ENCODE measurements at regions not wholly inside any gene's neighbourhood (a gene's known extent, or its start where the extent isn't known, plus 50 kb on each side); places are given as distances from the start of the nearest gene placed in this dataset.

- H3K9me3 ChIP-seq (ENCODE audit: control insufficient read depth in 5 of 5, low read length in 5 of 5) = no peaks in the 10 kb centered on the region
- H3K27ac ChIP-seq (ENCODE audit: low read depth, low read length) = no peak overlapping the region
- H3K9ac ChIP-seq (ENCODE audit: low read length in 5 of 5) = no peak overlapping the region
- no peaks in the 10 kb centered on the region for H3K27me3 ChIP-seq (ENCODE audit: control insufficient read depth in 5 of 5, insufficient read depth in 4 of 5, low read length in 5 of 5)
- no peaks in the 10 kb centered on the region for H3K36me3 ChIP-seq (ENCODE audit: control insufficient read depth in 5 of 5, insufficient read depth in 5 of 5, low read length in 5 of 5)
- H3K4me1 ChIP-seq (ENCODE audit: control insufficient read depth in 5 of 5, insufficient read depth in 5 of 5, low read length in 5 of 5) = no peaks in the 10 kb centered on the region
- no peak overlapping the region for H3K4me3 ChIP-seq (ENCODE audit: low read depth in 1 of 5, low read length in 5 of 5)
Observed at GRCh38 chr4:14644580-14645282, 357.6 kb upstream of the CPEB2 start.

GRCh38 chr4:14646831-14647230 is 355.4 kb upstream of the CPEB2 start:
- no peak overlapping the region for H3K27ac ChIP-seq (ENCODE audit: low read depth, low read length)
- no peaks in the 10 kb centered on the region for H3K4me1 ChIP-seq (ENCODE audit: control insufficient read depth in 5 of 5, insufficient read depth in 5 of 5, low read length in 5 of 5)
- no peaks in the 10 kb centered on the region for H3K9me3 ChIP-seq (ENCODE audit: control insufficient read depth in 5 of 5, low read length in 5 of 5)
- H3K36me3 ChIP-seq (ENCODE audit: control insufficient read depth in 5 of 5, insufficient read depth in 5 of 5, low read length in 5 of 5) = no peaks in the 10 kb centered on the region
- no peak overlapping the region for H3K4me3 ChIP-seq (ENCODE audit: low read depth in 1 of 5, low read length in 5 of 5)
- H3K9ac ChIP-seq (ENCODE audit: low read length in 5 of 5) = no peak overlapping the region
- H3K27me3 ChIP-seq (ENCODE audit: control insufficient read depth in 5 of 5, insufficient read depth in 4 of 5, low read length in 5 of 5) = no peaks in the 10 kb centered on the region

- H3K27me3 ChIP-seq (ENCODE audit: control insufficient read depth in 5 of 5, insufficient read depth in 4 of 5, low read length in 5 of 5) = no peaks in the 10 kb centered on the region
- no peak overlapping the region for H3K9ac ChIP-seq (ENCODE audit: low read length in 5 of 5)
- no peak overlapping the region for H3K27ac ChIP-seq (ENCODE audit: low read depth, low read length)
Observed at GRCh38 chr4:14650127-14650526, 352.2 kb upstream of the CPEB2 start.

GRCh38 chr4:14652522-14652921 is 349.8 kb upstream of the CPEB2 start:
- no peaks in the 10 kb centered on the region for H3K4me1 ChIP-seq (ENCODE audit: control insufficient read depth in 5 of 5, insufficient read depth in 5 of 5, low read length in 5 of 5)
- H3K9ac ChIP-seq (ENCODE audit: low read length in 5 of 5) = no peak overlapping the region
- H3K9me3 ChIP-seq (ENCODE audit: control insufficient read depth in 5 of 5, low read length in 5 of 5) = peaks cover 0 to 7% (median 0%) of the 10 kb centered on the region in 5 donors
- no peaks in the 10 kb centered on the region for H3K27me3 ChIP-seq (ENCODE audit: control insufficient read depth in 5 of 5, insufficient read depth in 4 of 5, low read length in 5 of 5)
- no peak overlapping the region for H3K4me3 ChIP-seq (ENCODE audit: low read depth in 1 of 5, low read length in 5 of 5)
- no peaks in the 10 kb centered on the region for H3K36me3 ChIP-seq (ENCODE audit: control insufficient read depth in 5 of 5, insufficient read depth in 5 of 5, low read length in 5 of 5)
- H3K27ac ChIP-seq (ENCODE audit: low read depth, low read length) = no peak overlapping the region

More at GRCh38 chr4:14650127-14650526, 352.2 kb upstream of the CPEB2 start:
- no peak overlapping the region for H3K4me3 ChIP-seq (ENCODE audit: low read depth in 1 of 5, low read length in 5 of 5)
- no peaks in the 10 kb centered on the region for H3K4me1 ChIP-seq (ENCODE audit: control insufficient read depth in 5 of 5, insufficient read depth in 5 of 5, low read length in 5 of 5)
- H3K36me3 ChIP-seq (ENCODE audit: control insufficient read depth in 5 of 5, insufficient read depth in 5 of 5, low read length in 5 of 5) = no peaks in the 10 kb centered on the region
- H3K9me3 ChIP-seq (ENCODE audit: control insufficient read depth in 5 of 5, low read length in 5 of 5) = peaks cover 0 to 7% (median 0%) of the 10 kb centered on the region in 5 donors

- Histone ChIP-seq H3K27ac (ENCODE audit: low read depth, low read length) (no peak overlapping the region), H3K36me3 (ENCODE audit: control insufficient read depth in 5 of 5, insufficient read depth in 5 of 5, low read length in 5 of 5) (no peaks in the 10 kb centered on the region), H3K9ac (ENCODE audit: low read length in 5 of 5) (no peak overlapping the region), H3K4me3 (ENCODE audit: low read depth in 1 of 5, low read length in 5 of 5) (no peak overlapping the region), H3K4me1 (ENCODE audit: control insufficient read depth in 5 of 5, insufficient read depth in 5 of 5, low read length in 5 of 5) (no peaks in the 10 kb centered on the region), H3K27me3 (ENCODE audit: control insufficient read depth in 5 of 5, insufficient read depth in 4 of 5, low read length in 5 of 5) (no peaks in the 10 kb centered on the region), H3K9me3 (ENCODE audit: control insufficient read depth in 5 of 5, low read length in 5 of 5) (peaks cover 0 to 7% (median 0%) of the 10 kb centered on the region in 5 donors)
Observed at GRCh38 chr4:14653338-14653737, 348.9 kb upstream of the CPEB2 start.

- Histone ChIP-seq H3K27me3 (ENCODE audit: control insufficient read depth in 5 of 5, insufficient read depth in 4 of 5, low read length in 5 of 5) (no peaks in the 10 kb centered on the region), H3K9ac (ENCODE audit: low read length in 5 of 5) (no peak overlapping the region), H3K4me1 (ENCODE audit: control insufficient read depth in 5 of 5, insufficient read depth in 5 of 5, low read length in 5 of 5) (no peaks in the 10 kb centered on the region), H3K4me3 (ENCODE audit: low read depth in 1 of 5, low read length in 5 of 5) (no peak overlapping the region), H3K9me3 (ENCODE audit: control insufficient read depth in 5 of 5, low read length in 5 of 5) (peaks cover 0 to 3% (median 0%) of the 10 kb centered on the region in 5 donors), H3K36me3 (ENCODE audit: control insufficient read depth in 5 of 5, insufficient read depth in 5 of 5, low read length in 5 of 5) (no peaks in the 10 kb centered on the region), H3K27ac (ENCODE audit: low read depth, low read length) (no peak overlapping the region)
Observed at GRCh38 chr4:14659286-14659685, 343.0 kb upstream of the CPEB2 start.

GRCh38 chr4:14667624-14668151 is 334.6 kb upstream of the CPEB2 start:
- H3K4me3 ChIP-seq (ENCODE audit: low read depth in 1 of 5, low read length in 5 of 5) = no peak overlapping the region
- H3K9me3 ChIP-seq (ENCODE audit: control insufficient read depth in 5 of 5, low read length in 5 of 5) = peaks cover 0 to 11% (median 2%) of the 10 kb centered on the region in 5 donors
- no peaks in the 10 kb centered on the region for H3K27me3 ChIP-seq (ENCODE audit: control insufficient read depth in 5 of 5, insufficient read depth in 4 of 5, low read length in 5 of 5)
- H3K27ac ChIP-seq (ENCODE audit: low read depth, low read length) = no peak overlapping the region
- no peaks in the 10 kb centered on the region for H3K4me1 ChIP-seq (ENCODE audit: control insufficient read depth in 5 of 5, insufficient read depth in 5 of 5, low read length in 5 of 5)
- no peaks in the 10 kb centered on the region for H3K36me3 ChIP-seq (ENCODE audit: control insufficient read depth in 5 of 5, insufficient read depth in 5 of 5, low read length in 5 of 5)
- H3K9ac ChIP-seq (ENCODE audit: low read length in 5 of 5) = no peak overlapping the region

GRCh38 chr4:14668296-14668695 is 334.0 kb upstream of the CPEB2 start:
- no peak overlapping the region for H3K4me3 ChIP-seq (ENCODE audit: low read depth in 1 of 5, low read length in 5 of 5)
- H3K27me3 ChIP-seq (ENCODE audit: control insufficient read depth in 5 of 5, insufficient read depth in 4 of 5, low read length in 5 of 5) = no peaks in the 10 kb centered on the region
- no peak overlapping the region for H3K27ac ChIP-seq (ENCODE audit: low read depth, low read length)
- H3K36me3 ChIP-seq (ENCODE audit: control insufficient read depth in 5 of 5, insufficient read depth in 5 of 5, low read length in 5 of 5) = no peaks in the 10 kb centered on the region
- peaks cover 0 to 11% (median 2%) of the 10 kb centered on the region in 5 donors for H3K9me3 ChIP-seq (ENCODE audit: control insufficient read depth in 5 of 5, low read length in 5 of 5)
- no peaks in the 10 kb centered on the region for H3K4me1 ChIP-seq (ENCODE audit: control insufficient read depth in 5 of 5, insufficient read depth in 5 of 5, low read length in 5 of 5)
- H3K9ac ChIP-seq (ENCODE audit: low read length in 5 of 5) = no peak overlapping the region

GRCh38 chr4:14669371-14669770 is 332.9 kb upstream of the CPEB2 start:
- Histone ChIP-seq H3K27me3 (ENCODE audit: control insufficient read depth in 5 of 5, insufficient read depth in 4 of 5, low read length in 5 of 5) (no peaks in the 10 kb centered on the region), H3K4me1 (ENCODE audit: control insufficient read depth in 5 of 5, insufficient read depth in 5 of 5, low read length in 5 of 5) (no peaks in the 10 kb centered on the region), H3K9me3 (ENCODE audit: control insufficient read depth in 5 of 5, low read length in 5 of 5) (peaks cover 0 to 11% (median 2%) of the 10 kb centered on the region in 5 donors), H3K36me3 (ENCODE audit: control insufficient read depth in 5 of 5, insufficient read depth in 5 of 5, low read length in 5 of 5) (no peaks in the 10 kb centered on the region), H3K4me3 (ENCODE audit: low read depth in 1 of 5, low read length in 5 of 5) (no peak overlapping the region), H3K27ac (ENCODE audit: low read depth, low read length) (no peak overlapping the region), H3K9ac (ENCODE audit: low read length in 5 of 5) (no peak overlapping the region)

- no peaks in the 10 kb centered on the region for H3K27me3 ChIP-seq (ENCODE audit: control insufficient read depth in 5 of 5, insufficient read depth in 4 of 5, low read length in 5 of 5)
- H3K4me3 ChIP-seq (ENCODE audit: low read depth in 1 of 5, low read length in 5 of 5) = no peak overlapping the region
- no peaks in the 10 kb centered on the region for H3K4me1 ChIP-seq (ENCODE audit: control insufficient read depth in 5 of 5, insufficient read depth in 5 of 5, low read length in 5 of 5)
- peaks cover 0 to 10% (median 2%) of the 10 kb centered on the region in 5 donors for H3K9me3 ChIP-seq (ENCODE audit: control insufficient read depth in 5 of 5, low read length in 5 of 5)
- no peak overlapping the region for H3K9ac ChIP-seq (ENCODE audit: low read length in 5 of 5)
- no peak overlapping the region for H3K27ac ChIP-seq (ENCODE audit: low read depth, low read length)
- H3K36me3 ChIP-seq (ENCODE audit: control insufficient read depth in 5 of 5, insufficient read depth in 5 of 5, low read length in 5 of 5) = no peaks in the 10 kb centered on the region
Observed at GRCh38 chr4:14671146-14671545, 331.1 kb upstream of the CPEB2 start.

All from subcutaneous abdominal adipose tissue (tissue), 5 donors.